ENCODE measurements at regions not wholly inside any gene's neighbourhood (a gene's known extent, or its start where the extent isn't known, plus 50 kb on each side); places are given as distances from the start of the nearest gene placed in this dataset.

DNA sequence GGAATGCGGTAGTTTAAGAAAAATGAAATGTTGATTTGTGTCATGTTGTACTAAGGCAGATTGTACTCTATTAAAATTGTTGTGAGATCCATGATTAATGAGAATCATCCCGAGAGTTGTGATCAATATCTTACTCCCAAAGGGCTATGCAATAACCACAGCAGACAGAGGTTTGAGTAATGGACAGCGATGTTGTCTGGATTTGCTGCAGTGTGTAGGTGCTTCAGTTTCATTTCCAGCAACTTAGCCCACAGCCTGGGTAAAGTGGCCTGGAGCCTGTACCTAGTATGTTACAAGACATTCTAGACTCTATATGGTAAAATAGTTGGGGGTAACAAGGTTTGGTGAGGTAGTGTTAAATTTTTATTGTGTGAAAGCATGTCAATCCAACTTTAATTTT, 794.3 kb upstream of the CDH7 start:
- intact Hi-C loops (cut with DNase I) = no loop called here
- Histone ChIP-seq H3K4me3 (no peak overlapping the region), H3K9me3 (no peaks in the 10 kb centered on the region), H3K36me3 (no peaks in the 10 kb centered on the region), H3K27ac (no peak overlapping the region), H3K27me3 (no peaks in the 10 kb centered on the region), H3K4me1 (no peaks in the 10 kb centered on the region), H3K9ac (ENCODE audit: low read depth in 2 of 2, low read length in 2 of 2) (no peak overlapping the region)
- DNase-seq = no peak
- TF ChIP-seq, protein P1, sequence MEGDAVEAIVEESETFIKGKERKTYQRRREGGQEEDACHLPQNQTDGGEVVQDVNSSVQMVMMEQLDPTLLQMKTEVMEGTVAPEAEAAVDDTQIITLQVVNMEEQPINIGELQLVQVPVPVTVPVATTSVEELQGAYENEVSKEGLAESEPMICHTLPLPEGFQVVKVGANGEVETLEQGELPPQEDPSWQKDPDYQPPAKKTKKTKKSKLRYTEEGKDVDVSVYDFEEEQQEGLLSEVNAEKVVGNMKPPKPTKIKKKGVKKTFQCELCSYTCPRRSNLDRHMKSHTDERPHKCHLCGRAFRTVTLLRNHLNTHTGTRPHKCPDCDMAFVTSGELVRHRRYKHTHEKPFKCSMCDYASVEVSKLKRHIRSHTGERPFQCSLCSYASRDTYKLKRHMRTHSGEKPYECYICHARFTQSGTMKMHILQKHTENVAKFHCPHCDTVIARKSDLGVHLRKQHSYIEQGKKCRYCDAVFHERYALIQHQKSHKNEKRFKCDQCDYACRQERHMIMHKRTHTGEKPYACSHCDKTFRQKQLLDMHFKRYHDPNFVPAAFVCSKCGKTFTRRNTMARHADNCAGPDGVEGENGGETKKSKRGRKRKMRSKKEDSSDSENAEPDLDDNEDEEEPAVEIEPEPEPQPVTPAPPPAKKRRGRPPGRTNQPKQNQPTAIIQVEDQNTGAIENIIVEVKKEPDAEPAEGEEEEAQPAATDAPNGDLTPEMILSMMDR (IDR thresholded peaks at IDR 0.05) = no peak

DNA sequence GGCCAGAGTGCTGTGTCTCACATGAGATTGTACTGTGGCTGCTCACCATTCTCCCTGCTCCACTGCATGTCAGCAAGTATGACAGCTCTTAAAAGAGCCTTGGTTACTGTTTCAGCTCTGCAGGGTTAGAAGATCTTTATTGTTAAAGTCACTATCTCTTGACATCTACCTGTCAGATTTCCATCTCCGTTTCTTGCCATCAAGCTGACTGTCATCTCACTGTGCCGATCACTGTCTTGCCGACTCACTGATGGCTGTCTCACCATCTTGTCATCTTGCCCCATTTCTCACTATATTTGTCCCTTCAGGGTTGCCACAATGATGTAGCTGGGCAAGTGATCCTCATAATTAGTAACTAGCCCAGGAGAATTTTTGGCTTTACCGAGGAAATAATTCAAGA, 800.9 kb upstream of the CDH7 start:
- Histone ChIP-seq H3K27ac (no peak overlapping the region), H3K4me3 (no peak overlapping the region), H3K9me3 (no peaks in the 10 kb centered on the region), H3K27me3 (no peaks in the 10 kb centered on the region), H3K9ac (ENCODE audit: low read depth in 2 of 2, low read length in 2 of 2) (no peak overlapping the region), H3K4me1 (no peaks in the 10 kb centered on the region), H3K36me3 (no peaks in the 10 kb centered on the region)
- TF ChIP-seq, protein P1 (IDR thresholded peaks at IDR 0.05) = no peak
- intact Hi-C loops (cut with DNase I) = no loop called here
- no peak for DNase-seq

DNA sequence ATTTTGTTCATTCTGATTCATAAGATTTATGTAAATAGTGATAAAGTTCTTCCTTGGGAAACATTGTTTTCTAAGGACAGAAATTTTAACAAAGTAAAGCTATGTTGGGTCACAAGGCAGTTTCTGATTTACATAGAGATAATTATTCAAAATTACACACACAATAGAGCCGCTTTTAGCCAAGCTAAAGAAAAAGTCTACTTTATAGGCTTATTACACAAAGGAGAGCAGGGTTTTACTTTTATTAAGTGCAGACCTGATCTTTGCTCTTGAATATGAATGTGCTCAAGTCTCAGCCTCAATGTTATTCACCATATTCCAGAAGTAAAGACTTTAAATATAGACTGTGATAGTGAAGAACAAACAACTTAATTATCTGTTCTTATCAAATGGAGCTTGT, 787.8 kb upstream of the LINC00305 start:
- Histone ChIP-seq H3K9me3 (no peaks in the 10 kb centered on the region), H3K4me1 (no peaks in the 10 kb centered on the region), H3K9ac (ENCODE audit: low read depth in 2 of 2, low read length in 2 of 2) (no peak overlapping the region), H3K36me3 (no peaks in the 10 kb centered on the region), H3K27me3 (no peaks in the 10 kb centered on the region), H3K4me3 (no peak overlapping the region), H3K27ac (no peak overlapping the region)
- TF ChIP-seq, protein P1 (IDR thresholded peaks at IDR 0.05) = no peak
- intact Hi-C loops (cut with DNase I) = no loop called here
- DNase-seq = no peak

DNA sequence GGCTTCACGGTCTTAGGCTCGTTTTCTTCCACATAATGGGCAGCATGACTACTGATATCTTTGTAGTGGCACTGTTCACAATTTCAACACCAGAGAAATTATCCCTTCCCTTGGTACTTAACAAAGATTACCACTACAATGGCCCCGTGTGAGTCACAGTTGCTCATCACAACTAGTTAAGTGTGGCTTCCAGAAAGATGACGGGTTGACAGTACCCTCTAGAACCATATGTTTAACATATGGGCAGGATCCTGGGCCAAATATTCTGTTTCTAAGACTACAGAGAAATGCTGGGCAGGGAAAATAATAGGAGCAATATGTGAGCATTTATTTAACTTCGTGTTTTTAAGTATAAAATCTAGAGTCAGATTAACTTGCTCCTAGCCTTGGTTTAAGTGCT, 780.1 kb upstream of the LINC00305 start:
- no peak overlapping the region for H3K27ac ChIP-seq
- no peak overlapping the region for H3K9ac ChIP-seq (ENCODE audit: low read depth in 2 of 2, low read length in 2 of 2)
- H3K4me1 ChIP-seq = no peaks in the 10 kb centered on the region
- H3K27me3 ChIP-seq = no peaks in the 10 kb centered on the region
- no peaks in the 10 kb centered on the region for H3K9me3 ChIP-seq
- no peaks in the 10 kb centered on the region for H3K36me3 ChIP-seq
- H3K4me3 ChIP-seq = no peak overlapping the region
- intact Hi-C loops (cut with DNase I) = no loop called here
- no peak for DNase-seq
- TF ChIP-seq, protein P1 (IDR thresholded peaks at IDR 0.05) = no peak

DNA sequence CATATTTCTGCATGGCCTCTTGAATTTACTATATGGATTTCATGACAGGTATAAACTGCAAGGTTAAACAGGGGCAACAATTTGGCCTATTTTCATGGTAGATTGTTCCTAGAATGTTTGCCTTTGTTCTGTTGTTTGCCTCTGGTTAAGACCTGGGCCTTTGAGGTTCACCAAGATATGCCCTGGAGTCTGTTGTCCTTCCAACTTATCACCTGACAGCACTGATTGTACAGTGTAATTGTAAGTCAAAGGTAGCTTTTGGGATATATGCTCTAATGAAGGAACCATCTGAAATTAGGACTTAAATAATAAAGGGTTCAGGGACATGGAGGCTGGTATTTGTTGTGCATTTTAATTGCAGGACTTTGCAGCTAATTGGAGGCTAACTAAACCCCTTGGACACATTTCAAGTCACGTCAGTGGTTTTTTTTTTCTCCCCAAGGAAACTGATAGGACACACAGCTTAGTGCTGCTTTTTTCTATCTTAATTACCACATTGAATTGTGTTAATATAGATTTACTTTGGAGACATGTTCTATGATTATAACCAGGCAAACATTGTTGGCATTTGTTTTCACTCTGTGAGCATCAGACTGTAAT, 771.2 kb upstream of the LINC00305 start:
- Histone ChIP-seq H3K27me3 (no peaks in the 10 kb centered on the region), H3K9me3 (no peaks in the 10 kb centered on the region), H3K36me3 (no peaks in the 10 kb centered on the region), H3K4me3 (no peak overlapping the region), H3K9ac (ENCODE audit: low read depth in 2 of 2, low read length in 2 of 2) (no peak overlapping the region), H3K27ac (no peak overlapping the region), H3K4me1 (no peaks in the 10 kb centered on the region)
- intact Hi-C loops (cut with DNase I) = no loop called here
- TF ChIP-seq, protein P1 (IDR thresholded peaks at IDR 0.05) = no peak
- DNase-seq = no peak

Data from colonic mucosa (tissue), 4 donors.